Uterus (tissue), 3 donors: ENCODE measurements at regions not wholly inside any gene's neighbourhood (a gene's known extent, or its start where the extent isn't known, plus 50 kb on each side); places are given as distances from the start of the nearest gene placed in this dataset.

ENCODE experiments used
- DNase-seq, 2 donors: peaks; one replicate each; pipeline ENCODE4 v3.0.0-alpha.2; 2019 to 2020
- H3K27ac ChIP-seq, 2 donors: fragments of 200-600 bp; sonication (generic); 1 replicate in 1 of 2; 2 replicates in 1 of 2; pipeline ENCODE4 v1.5.1; 2016 to 2018
- H3K27me3 ChIP-seq, 2 donors: fragments of 200-600 bp; sonication (generic); one replicate each; pipeline ENCODE4 v1.5.1; 2018 to 2019; ENCODE audit warnings: control low read depth in 1 of 2
- H3K36me3 ChIP-seq, 2 donors: fragments of 200-600 bp; sonication (generic); one replicate each; pipeline ENCODE4 v1.5.1; 2019; ENCODE audit warnings: control low read depth in 1 of 2
- H3K4me1 ChIP-seq, 2 donors: fragments of 200-600 bp; sonication (generic); one replicate each; pipeline ENCODE4 v1.5.1; 2018 to 2019; ENCODE audit warnings: control low read depth in 1 of 2
- H3K4me3 ChIP-seq, 2 donors: fragments of 200-600 bp; sonication (generic); 1 replicate in 1 of 2; 2 replicates in 1 of 2; pipeline ENCODE4 v1.5.1; 2018 to 2019; ENCODE audit warnings: mild to moderate bottlenecking in 1 of 2
- H3K9me3 ChIP-seq, 2 donors: fragments of 200-600 bp; sonication (generic); one replicate each; pipeline ENCODE4 v1.5.1; 2019; ENCODE audit warnings: control low read depth in 1 of 2
- CTCF ChIP-seq, 4 experiments: fragments of 200-600 bp in 2 of 4; fragments of 450-650 bp in 2 of 4; sonication (generic) in 2 of 4; IDR thresholded peaks; one replicate each; pipeline ENCODE4 v1.5.1; 2016 to 2019; ENCODE audit warnings: antibody characterized with exemption in 4 of 4, mild to moderate bottlenecking in 2 of 4, moderate library complexity in 1 of 4
- POLR2A ChIP-seq, 2 donors: fragments of 450-650 bp; IDR thresholded peaks; one replicate each; pipeline ENCODE4 v1.6.1; 2016; ENCODE audit warnings: antibody characterized with exemption in 2 of 2, mild to moderate bottlenecking in 1 of 2, moderate library complexity in 1 of 2
- intact Hi-C: fragments of 100-400 bp; cut with DNase I; formaldehyde crosslinking; loops from one replicate; pipeline ENCODE4 v1.15.1; 2023; ENCODE audit warnings: low total_unique reads
- donor health status: DM: yes; HTN: yes; CAD: no.

DNA sequence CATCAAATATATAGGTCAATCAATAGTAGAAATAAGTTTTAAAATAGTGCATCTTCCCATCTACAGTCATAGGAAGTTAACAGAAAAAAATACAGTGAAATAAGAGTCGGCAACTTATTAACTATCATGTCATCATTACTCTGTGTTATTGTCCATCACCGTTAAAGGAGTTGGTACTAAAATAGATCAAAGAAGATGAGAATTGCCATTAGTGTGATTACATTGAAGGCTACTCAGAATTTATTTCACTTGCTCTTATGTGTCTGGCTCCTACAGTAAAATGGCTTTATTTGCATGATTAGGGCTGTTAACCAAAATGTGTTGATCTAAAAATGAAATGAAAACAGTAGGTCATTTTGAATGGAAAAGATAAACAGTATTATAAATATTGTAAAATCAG is 162.5 kb upstream of the SLITRK1 start:
- intact Hi-C loops: no loop called here
- H3K4me1 ChIP-seq: no peaks in the 10 kb centered on the region

GRCh38 chr13:84038001-84038400 is 155.7 kb upstream of the SLITRK1 start:
- TF ChIP-seq POLR2A (IDR thresholded peaks at IDR 0.05) (no peak), CTCF (IDR thresholded peaks at IDR 0.05) (no peak)
- Histone ChIP-seq H3K36me3 (no peaks in the 10 kb centered on the region), H3K9me3 (no peaks in the 10 kb centered on the region), H3K27ac (no peak overlapping the region), H3K4me1 (no peaks in the 10 kb centered on the region), H3K4me3 (no peak overlapping the region), H3K27me3 (no peaks in the 10 kb centered on the region)
- intact Hi-C loops: no loop called here
- no peak for DNase-seq

More for the DNA sequence above, 162.5 kb upstream of the SLITRK1 start:
- Histone ChIP-seq H3K27me3 (peaks cover 0 to 4% of the 10 kb centered on the region in 2 donors), H3K4me3 (no peak overlapping the region), H3K9me3 (no peaks in the 10 kb centered on the region), H3K27ac (no peak overlapping the region), H3K36me3 (no peaks in the 10 kb centered on the region)
- DNase-seq: no peak
- TF ChIP-seq CTCF (IDR thresholded peaks at IDR 0.05): no peak
- TF ChIP-seq POLR2A (IDR thresholded peaks at IDR 0.05): no peak

- Histone ChIP-seq H3K27me3 (no peaks in the 10 kb centered on the region), H3K4me3 (no peak overlapping the region), H3K4me1 (no peaks in the 10 kb centered on the region), H3K27ac (no peak overlapping the region), H3K9me3 (no peaks in the 10 kb centered on the region), H3K36me3 (no peaks in the 10 kb centered on the region)
- TF ChIP-seq CTCF (IDR thresholded peaks at IDR 0.05) (no peak), POLR2A (IDR thresholded peaks at IDR 0.05) (no peak)
- intact Hi-C loops: no loop called here
- DNase-seq: no peak
Measured at GRCh38 chr13:84032116-84032515, 149.8 kb upstream of the SLITRK1 start.

GRCh38 chr13:84031120-84031519 is 148.8 kb upstream of the SLITRK1 start:
- Histone ChIP-seq H3K27me3 (no peaks in the 10 kb centered on the region), H3K9me3 (no peaks in the 10 kb centered on the region), H3K4me3 (no peak overlapping the region), H3K27ac (no peak overlapping the region), H3K36me3 (no peaks in the 10 kb centered on the region), H3K4me1 (no peaks in the 10 kb centered on the region)
- no peak for TF ChIP-seq POLR2A (IDR thresholded peaks at IDR 0.05)
- TF ChIP-seq CTCF (IDR thresholded peaks at IDR 0.05): no peak
- no peak for DNase-seq
- intact Hi-C loops: no loop called here

GRCh38 chr13:84029396-84029795 is 147.1 kb upstream of the SLITRK1 start:
- no peaks in the 10 kb centered on the region for H3K36me3 ChIP-seq
- H3K27me3 ChIP-seq: no peaks in the 10 kb centered on the region
- no peak for DNase-seq
- H3K4me3 ChIP-seq: no peak overlapping the region
- intact Hi-C loops: no loop called here
- no peaks in the 10 kb centered on the region for H3K9me3 ChIP-seq
- no peaks in the 10 kb centered on the region for H3K4me1 ChIP-seq
- H3K27ac ChIP-seq: no peak overlapping the region
- no peak for TF ChIP-seq POLR2A (IDR thresholded peaks at IDR 0.05)
- no peak for TF ChIP-seq CTCF (IDR thresholded peaks at IDR 0.05)
